Activated effector memory CD4-positive, alpha-beta T cell treated with Interleukin-2 at 50 U/mL for 16 hours (primary cell): ENCODE measurements at regions not wholly inside any gene's neighbourhood (a gene's known extent, or its start where the extent isn't known, plus 50 kb on each side); places are given as distances from the start of the nearest gene placed in this dataset.

Source experiments
- DNase-seq: peaks from one replicate; pipeline ENCODE4 v3.0.0-alpha.2; 2020

DNA sequence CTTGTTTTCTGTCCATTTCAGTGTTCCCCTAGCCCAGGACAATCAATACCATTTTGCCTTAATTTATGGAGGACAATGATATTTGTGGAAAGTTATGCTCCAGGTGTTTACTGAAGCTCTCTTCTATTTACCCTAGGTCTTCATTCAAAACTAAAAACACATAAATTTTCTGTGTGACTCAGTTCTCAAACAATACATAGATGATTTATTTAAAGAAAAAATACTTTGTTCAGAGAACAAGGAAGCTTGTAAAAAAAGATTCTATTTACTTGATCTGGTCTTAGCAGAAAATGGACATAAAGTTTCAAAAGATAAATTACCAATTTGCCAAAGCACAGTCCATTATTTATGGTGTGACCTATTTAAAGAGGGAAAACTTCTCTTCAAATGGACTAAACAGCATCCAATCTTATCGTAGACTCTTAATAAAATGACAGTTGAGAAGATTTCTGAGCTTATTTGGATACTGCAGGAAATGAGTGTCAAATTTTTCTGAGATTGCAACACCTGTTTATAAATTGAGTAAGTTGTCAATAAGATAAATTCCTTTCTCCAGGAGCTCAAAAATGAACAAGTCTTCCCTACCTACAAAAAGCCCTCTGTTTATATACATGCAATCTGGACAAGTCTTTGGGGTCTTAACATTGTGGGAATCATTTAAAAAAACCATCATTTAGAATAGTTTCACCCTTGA, 627.2 kb downstream of the PSAT1 start:
- DNase-seq, result no peak

DNA sequence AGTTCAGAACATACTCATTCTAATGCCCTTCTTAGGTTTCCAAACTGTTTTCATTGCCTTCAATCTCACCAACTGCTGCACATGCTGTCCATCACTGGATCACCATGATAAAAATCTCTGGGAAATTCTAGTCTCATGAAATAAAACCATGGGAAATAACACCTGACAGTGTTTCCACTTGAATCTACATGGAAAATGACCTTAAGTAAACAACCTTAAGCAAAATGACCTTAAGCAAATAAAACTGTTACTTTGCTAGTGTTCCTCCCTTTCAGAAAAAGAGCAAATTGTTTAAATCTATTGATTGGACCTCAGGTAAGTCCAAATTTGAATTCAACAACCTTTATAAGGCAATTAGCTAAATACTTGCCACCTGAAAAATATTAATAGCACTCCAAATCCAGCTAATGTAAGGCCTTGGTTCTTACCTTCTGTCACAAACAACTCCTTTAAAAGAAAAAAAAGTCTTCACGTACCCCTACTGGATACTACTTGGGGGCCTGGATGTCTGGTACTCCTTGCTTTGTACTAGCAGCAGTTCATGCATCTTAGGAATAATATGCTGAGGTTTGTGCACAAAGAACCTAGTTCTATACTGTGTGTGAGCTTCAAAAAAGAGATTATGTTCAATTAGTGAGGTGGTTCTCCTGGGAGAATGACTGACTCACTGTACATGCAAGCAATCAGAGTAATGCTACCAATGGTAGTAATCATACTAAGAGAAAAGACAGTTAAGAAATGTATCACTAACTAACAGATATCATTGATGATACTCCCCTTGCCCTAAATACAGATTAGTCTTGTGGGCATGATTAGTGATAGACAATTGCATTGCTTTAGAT, 630.4 kb downstream of the PSAT1 start:
- no peak for DNase-seq

DNA sequence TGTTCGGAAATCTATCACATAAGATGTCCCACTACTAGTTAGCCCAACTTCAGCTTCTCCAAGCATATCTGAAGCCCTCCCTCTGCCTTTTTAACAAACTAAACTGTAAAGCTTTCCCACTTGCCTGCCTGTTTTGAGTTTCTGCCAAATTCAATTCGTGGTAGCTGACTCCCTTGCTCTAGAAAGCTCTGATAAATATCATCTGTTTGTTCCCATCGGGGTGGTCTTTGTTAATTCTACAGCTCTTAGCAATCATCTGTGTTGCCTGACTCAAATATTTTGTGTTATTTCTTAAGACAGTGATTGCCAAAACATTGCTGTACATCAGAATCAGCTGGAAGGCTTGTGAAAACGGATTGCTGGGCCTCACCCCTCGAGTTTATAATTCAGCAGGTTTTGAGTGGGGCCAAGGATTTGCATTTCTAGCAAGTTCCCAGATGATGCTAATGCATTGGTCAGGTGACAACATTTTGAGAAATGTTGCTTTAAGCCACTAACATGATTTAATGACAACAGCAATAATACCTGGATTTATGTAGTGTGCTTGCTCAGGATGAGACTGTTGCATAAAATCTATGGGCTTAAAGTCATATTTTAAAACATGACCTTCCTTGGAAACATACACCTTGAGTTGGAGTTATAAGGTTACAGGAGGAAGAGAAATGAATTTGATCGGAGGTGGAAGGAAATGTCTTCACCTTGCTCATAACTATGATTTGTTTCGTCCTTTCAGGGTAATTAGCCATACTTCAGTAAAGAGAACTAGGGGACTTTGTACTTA, 631.9 kb downstream of the PSAT1 start:
- no peak for DNase-seq

DNA sequence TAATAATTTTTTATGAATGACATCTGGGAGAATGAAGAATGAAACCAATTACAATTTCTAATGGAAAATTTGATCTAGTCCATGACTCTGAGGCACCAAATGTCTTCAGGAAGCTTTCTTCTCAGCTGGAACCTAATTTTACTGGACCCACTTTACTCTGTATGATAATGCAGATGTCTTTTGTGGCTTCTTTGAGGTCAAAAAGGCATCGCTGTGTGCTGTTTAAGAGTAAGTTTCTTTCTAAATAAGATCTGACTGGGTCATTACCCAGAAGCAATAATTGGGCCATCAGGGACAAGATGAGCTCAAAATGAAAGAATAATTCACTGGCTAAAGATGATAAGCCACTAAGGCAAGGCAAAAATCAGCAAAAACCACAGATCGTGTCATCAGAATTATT, 633.4 kb downstream of the PSAT1 start:
- DNase-seq, result no peak

DNA sequence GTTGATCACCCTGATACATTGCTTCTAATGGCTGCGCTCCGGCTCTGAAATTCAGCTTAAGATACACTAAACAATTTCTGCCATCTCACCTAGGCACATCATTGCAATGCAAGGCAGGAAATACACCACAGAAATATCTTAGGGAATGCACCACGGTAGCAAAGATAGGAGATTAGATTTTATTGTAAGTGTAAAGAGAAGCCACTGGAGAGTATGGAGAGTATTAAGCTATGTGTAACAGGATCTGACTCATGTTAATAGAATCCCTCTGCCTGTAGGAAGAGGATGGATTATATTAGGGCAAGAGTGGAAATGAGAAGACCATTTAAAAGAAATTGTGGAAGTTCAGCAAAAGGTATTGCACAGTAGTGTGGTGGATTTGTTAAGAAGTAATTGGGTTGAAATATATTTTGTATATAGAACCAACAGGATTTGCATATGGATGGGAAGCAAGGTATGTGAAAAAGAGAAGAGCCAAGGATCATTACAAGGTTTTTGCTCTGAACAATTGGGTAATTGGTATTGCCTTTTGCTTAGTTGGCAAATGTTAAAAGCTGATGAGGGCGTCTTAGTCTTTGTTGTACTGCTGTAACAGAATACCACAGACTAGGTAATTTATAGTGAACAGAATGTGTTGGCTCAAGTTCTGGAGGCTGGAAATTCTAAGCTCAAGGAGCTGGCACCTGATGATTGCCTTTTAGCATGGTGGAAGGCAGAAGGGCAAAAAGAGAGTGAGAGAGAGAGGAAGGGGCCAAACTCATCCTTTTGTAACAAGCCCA, 636.1 kb downstream of the PSAT1 start:
- DNase-seq, result no peak

DNA sequence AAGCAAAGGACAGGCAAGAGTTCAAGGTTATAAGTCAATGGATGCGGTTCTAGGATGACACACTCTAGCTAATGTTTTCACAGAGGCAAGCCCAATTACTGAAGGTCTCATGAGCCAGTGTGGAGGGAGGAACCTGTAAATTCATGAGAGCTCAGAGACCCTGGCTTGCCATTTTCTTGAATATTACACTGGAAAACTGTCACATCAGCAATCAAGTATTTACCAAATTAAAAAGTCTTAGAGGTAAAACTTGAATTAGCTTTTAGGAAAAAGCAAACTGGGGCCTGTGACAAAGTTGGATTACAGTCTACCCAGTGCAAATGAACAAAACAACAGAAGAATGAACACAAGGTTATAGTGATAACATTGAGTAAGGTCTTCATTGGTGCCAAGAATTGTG, 636.9 kb upstream of the TLE4 start:
- no peak for DNase-seq

DNA sequence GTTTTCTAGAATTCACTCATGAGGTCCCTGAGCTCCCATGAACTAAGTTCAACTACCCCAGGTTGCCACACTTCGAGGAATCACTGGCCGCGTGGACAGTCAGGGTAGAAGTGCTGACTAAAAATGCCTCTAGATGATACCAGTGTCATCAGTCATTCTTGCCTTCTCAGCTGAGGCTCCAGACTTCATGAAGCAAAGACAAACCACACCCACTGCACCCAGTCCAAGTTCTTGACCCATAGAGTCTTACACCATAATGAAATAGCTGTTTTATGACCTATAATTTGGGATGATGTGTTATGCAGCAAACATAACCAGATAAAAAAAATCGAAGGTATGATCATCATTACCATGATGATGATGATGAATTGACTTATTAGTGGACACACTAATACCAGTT, 632.9 kb upstream of the TLE4 start:
- DNase-seq, result no peak

DNA sequence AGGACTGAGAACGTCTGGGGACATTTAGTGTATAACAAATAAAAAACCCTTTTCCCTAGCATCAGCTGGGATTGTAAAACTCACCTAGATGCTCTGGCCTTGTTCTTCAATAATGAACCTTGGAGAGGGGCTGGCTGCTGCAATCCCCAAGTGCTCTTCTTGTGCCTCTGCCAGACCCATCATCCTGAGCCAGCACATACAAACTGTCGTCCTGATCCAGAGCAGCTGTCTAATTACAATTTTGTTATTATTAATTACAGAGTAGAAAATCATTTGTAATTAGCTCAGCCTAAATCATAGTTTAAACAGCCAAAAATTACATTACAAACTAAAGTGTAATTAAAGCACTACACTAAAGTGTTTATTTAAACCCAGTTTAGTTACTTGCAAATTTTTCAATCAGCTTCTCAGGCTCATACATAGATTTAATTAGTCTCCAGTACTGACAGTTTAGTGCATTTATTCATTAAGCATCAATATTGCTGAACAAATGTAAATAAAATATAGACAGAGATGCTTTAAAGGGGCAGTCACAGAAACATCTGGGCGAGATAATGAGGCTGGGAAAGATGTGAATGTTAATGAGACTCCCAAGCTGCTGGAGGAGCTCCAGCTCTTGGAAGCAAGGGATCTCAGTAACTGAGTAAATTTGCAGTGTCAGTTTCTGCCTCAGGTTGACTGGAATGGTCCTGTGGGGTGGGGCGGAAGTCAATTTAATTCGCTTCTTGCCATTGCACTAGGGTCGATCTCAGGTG, 632.3 kb upstream of the TLE4 start:
- DNase-seq, result no peak

DNA sequence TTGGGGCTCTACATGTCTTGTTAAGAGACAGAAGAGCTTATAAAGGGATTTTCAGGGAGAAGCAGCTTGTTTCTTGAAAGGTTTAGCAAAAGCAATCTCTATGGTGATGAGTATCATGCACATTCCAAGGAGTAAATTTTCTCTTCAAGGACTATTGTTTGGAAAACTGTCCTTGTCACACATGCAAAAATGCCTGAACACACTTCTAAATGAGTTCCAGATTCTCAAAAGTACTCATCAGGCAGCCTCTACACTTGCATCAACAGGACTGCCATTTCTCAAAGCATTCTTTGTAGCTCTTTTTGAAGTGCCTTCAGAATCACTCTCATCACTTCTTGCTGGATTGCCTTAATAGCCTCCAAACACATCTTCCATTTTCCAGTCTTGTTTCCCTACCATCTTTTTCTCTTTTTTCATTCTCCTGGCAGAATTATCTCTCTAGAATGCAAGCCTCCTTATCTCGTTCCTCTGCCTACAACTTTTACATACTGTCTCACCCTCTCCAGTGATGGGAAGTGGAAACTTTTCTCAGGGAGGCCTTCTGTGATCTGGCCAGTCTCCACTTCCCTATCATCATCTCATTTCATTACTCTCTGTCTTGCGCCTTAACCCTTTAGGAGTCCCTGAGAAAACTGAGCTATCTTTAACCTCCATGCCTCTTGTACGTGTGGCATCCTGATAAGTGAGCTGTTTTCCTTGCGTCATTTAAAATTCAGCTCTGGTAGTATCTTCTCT, 631.5 kb upstream of the TLE4 start:
- no peak for DNase-seq

DNA sequence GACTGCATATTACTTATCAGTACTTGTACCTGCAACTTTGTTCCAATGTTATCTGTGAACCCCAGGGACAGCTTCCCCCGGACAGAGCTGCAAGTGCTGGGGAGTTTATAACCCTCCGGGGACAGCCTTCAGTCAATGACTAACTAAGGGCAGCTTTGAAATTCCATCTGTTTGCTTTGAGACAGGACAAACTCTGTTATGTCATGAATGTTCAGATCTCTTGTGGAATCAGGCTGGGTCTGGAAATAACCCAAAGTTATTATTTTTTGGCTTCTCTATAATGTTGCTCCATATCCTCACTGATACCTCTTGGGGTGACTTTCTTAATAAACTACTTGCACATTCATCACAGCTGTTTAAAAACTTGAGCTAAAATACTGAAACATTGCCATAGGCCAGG, 617.5 kb upstream of the TLE4 start:
- no peak for DNase-seq

DNA sequence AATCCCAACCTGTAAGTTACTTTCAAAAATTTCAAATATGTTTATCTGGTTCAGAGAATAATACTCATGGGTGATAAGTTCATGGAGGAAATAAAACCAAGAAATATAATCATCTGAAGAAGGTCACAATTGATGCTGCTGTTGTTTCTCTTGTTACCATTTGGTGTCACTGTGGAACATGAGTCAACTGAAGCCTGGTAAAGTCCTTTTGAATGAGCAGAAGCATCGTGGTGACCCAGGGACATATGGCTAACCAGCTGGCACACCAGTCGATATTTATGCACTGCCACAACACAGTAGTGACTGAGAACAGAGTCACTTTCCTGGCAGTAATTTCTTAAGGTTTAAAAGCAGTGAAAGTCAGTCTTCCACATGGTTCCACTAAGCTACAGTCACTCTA, 612.9 kb upstream of the TLE4 start:
- no peak for DNase-seq

DNA sequence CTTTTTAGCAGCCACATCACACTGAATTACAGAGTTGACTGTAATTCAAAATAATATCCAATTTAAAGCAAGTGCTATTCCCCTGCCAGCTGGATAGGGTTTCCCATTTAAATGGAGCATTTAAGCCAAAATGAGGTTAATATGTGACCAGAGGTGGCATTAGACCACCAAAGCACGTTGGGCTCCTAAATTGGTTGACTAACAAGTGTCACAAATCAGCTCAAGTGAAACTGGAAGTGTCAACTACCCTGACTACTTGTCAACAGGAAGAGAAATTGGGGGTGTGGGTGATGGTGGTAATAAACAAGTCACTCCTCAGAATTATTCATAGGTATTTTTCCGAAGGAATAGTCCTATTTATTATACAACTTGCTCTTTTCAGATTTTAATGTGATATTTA, 609.6 kb upstream of the TLE4 start:
- DNase-seq, result no peak

DNA sequence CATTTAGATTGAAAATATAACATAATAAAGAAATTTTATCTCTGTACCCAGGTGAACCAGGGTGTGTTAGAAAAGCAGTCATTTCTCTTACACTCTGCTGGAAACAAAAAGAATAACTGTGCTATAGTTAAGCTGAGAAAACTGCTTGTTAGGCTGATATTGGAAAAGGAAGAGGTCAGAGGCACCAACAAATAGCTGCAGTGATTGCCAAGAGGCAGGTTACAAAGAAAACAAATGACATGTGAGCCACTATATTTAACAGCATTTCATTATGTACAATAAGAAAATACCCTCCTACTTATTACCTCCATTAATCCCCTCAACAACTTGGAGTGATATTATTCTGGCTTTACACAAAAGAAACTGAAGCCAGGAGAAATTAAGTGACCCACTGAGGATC, 607.9 kb upstream of the TLE4 start:
- no peak for DNase-seq

DNA sequence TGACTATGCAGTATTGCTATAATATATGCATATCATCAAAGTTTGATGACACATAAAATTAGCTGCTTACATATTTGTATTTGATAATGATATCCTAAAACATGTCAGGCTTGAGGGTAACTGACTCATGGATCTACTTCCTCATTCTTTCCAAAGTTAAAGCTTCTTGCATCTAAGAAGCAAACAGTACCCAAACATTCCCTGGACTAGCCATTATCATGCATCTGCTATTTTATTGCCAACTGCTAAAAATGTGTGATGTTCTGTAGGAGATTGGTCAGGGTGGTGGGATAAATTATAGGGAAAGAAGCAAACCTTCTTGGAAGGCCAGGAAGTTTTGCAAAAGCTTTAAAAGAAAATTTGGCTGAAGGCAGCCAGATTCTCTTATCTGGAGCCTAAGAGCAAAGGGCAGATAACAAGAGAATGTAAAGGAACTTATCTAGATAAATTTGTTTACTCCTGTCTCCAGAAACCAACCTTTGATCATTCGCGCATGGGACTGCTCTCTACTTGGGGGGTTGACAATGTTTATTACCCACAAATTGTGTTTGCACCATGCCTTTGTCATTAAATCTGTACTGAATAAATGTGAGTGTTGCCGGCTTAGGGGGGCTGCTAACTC, 604.1 kb upstream of the TLE4 start:
- no peak for DNase-seq

DNA sequence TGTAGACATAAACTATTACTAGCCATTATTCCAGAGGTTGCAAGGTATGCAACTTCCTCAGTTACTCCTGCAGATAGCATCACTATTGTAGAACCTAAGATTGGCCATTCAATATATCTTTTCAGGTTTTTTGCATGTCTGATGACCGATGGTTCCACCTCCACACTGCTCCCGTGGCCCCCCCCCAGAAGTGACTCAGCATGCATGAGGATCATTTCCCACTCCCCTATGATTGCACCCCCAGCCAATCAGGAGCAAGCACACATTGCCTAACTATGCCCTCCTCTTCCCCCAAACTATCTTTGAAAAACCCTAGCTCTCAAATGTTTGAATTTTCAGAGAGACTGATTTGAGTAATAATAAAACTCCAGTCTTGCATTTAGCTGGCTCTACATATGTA, 601.4 kb upstream of the TLE4 start:
- no peak for DNase-seq

DNA sequence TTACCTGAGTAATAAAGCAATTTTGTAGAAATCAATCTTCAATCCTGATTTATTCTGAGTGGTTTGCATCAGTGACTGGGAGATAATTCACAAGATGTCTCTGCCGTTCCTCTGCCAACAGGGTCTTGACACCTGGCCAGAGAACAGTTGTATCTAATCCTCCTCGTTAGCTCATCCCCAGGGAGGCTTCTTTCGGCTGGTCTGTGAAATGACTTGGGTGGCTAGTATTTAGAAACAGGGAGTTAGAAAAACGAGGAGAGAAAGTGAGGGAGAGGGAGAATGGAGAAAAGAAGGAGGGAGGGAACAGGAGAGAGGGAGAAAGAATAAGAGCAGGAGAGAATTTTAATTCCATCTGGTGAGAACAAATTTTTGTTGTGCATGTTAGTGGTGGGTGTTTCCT, 600.2 kb upstream of the TLE4 start:
- DNase-seq, result no peak

DNA sequence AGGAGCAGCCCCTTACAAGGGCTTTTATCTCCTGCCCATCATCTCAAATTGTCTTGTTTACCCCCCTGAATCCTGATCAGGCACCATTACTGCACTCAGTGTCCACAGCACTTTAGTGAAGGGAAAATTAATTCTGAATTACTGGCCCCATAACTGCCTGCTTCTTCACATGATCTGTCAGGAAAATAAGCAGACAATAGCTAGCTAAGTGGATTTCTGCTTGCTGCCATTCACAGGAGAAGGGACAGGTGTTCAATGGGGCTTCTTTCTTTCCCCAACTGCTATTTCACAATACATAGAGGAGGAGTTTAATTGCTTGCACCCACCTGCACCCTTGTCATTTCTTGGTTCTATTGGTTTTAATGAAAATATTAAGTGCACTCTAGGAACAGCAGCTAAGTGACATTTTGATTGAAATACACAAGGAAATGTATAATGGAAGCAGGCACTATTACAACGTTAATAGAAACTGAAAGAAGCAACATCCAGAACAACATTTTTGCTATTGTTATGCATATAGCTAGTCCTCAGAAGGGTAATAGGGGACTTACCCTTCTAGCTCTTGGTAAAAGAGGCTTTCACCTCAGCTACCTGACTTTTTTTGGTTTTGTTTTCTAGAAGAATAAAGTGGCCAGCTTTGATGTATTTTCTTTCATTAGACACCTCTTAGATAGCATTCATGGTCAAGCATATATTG, 599.3 kb upstream of the TLE4 start:
- DNase-seq, result no peak

DNA sequence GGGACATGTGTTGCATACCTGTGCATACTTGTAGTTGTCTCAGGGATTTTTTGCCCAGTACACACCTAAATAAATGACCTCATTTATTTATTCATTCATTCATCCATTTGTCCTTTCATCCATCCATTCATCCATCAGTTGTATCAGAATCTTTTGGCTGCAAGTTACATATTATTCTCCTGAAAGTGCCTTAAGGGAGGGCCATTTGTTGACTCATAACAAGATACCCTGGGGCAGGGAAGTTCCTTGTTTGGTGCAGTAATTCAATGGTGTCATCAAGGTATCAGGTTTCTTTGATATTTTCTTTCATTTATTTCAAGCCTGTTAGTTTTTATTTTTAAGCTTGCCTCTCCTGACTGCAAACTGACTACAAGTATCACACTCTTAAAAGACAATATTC, 597.9 kb upstream of the TLE4 start:
- no peak for DNase-seq

DNA sequence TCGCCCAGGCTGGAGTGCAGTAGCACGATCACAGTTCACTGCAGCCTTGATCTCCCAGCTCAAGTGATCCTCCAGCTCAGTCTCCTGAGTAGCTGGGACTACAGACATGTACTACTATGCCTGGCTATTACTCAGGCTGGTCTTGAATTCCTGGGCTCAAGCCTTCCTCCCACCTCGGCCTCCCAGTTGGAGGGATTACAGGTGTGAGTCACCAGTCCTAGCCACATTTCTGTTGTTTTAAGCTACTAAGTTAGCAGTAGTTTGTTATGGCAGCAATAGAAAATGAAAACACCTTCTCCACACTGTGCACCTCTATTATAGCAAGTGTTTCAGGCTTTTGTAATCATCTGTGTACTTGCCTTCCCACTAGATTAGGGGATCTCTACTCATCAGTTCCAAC, 588.9 kb upstream of the TLE4 start:
- no peak for DNase-seq

DNA sequence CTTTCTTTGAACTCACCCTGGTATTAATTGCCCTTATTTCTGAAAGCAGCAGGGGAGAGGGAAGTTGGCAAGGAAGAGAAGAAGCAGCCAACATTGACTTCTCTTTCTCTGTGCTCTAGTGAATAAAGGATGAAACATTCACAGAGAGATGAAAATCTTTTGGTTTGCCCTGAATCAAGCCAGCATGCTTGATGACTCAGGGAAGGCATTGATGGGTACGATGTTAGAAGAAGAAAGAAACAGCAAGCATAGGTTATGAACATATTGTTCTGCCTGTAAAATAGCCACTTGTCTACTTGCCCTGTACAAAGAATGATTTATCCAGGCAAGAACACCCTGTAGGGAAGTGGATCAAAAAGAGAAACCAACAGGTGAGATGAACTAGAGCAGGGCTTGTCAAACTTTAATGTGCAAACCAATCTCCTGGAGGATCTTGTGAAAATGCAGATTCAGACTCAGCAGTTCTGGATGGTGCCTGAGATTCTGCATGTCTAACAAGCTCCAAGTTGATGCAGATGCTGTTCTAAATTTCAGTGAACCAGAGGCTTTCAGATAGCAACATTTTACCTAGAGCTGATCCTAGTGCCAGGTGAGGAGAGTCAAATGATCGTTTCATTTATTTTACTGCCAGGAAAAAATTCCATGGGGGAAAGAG, 586.6 kb upstream of the TLE4 start:
- DNase-seq, result no peak
